ENCODE measurements at regions not wholly inside any gene's neighbourhood (a gene's known extent, or its start where the extent isn't known, plus 50 kb on each side); places are given as distances from the start of the nearest gene placed in this dataset.

DNA sequence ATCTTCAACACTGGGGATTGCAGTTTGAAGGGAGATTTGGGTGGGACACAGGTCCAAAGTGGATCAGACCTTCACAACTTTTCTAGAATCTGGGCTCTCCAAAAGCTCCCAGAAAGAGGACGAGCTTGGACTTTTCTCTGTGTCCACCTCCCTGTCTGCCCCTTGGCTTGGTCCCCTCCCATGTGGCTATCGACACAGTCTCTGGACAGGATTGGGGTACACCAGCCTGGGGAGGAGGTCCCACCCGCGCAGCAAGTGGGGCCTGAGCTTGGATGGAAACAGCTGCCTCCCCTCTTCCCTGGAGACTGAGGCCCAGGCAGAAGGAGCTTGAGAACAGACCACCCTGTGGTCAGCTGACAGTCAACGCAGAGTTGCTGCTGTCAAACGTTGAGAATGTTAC, 84.6 kb upstream of the FCN1 start:
- H3K9me3 ChIP-seq (ENCODE audit: insufficient read depth, low read length), result peaks cover 52% of the 10 kb centered on the region
- no peak for TF ChIP-seq ZNF274 (IDR thresholded peaks at IDR 0.05; ENCODE audit: low read depth, low read length)
- no peak for TF ChIP-seq YY1 (IDR thresholded peaks at IDR 0.05; ENCODE audit: insufficient read depth, insufficient read length)
- TF ChIP-seq SUZ12 (IDR thresholded peaks at IDR 0.05; ENCODE audit: extremely low read depth, insufficient read depth, insufficient read length), result no peak

DNA sequence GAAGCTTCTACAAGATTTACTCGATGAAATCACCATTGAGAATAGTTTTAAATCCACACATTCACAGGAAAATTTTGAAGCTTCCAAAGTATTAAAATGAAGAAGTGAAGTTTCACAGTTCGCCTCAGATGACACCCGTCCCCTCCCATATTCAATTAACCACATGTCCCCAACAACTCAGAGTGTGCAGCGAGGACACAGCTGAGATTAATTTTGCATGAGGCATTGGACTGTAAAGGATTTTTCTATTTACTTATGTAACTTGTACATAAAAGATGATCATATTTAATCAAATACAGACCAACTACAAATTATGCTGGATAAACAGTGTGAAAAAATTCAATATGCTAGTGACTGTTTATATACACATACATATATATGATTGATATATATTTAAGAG, 84.7 kb upstream of the OLFM1 start:
- H3K27me3 ChIP-seq (ENCODE audit: insufficient read depth, insufficient read length), result no peaks in the 10 kb centered on the region
- H3K36me3 ChIP-seq (ENCODE audit: insufficient read depth, insufficient read length, low read length), result no peaks in the 10 kb centered on the region
- H3K9me3 ChIP-seq (ENCODE audit: insufficient read depth, low read length), result peaks cover 52% of the 10 kb centered on the region

More for the DNA sequence above, 84.6 kb upstream of the FCN1 start:
- Histone ChIP-seq H3K36me3 (ENCODE audit: insufficient read depth, insufficient read length, low read length) (no peaks in the 10 kb centered on the region), H3K4me1 (ENCODE audit: insufficient read depth, insufficient read length) (no peaks in the 10 kb centered on the region), H3K4me3 (ENCODE audit: insufficient read length, low read depth) (no peak overlapping the region), H3K27me3 (ENCODE audit: insufficient read depth, insufficient read length) (no peaks in the 10 kb centered on the region), H3K9ac (ENCODE audit: insufficient read length, low read depth) (no peak overlapping the region)
- DNase-seq (ENCODE audit: low read depth, low spot score), result no peak

DNA sequence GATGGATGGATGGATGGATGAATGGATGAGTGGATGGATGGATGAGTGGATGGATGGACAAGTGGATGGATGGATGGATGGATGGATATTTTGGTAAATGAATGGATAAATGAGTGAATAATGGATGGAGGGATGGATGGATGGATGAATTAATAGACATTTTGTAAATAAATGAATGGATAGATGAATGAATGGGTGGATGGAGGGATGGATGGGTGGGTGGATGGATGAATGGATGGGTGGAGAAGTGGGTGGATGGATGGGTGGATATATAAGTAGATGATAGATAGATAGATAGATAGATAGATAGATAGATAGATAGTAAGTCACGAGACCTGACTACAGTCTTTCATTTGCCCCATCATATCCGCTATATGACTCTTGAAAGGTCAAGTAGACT, 82.7 kb upstream of the OLFM1 start:
- TF ChIP-seq SUZ12 (IDR thresholded peaks at IDR 0.05; ENCODE audit: extremely low read depth, insufficient read depth, insufficient read length), result no peak
- Histone ChIP-seq H3K36me3 (ENCODE audit: insufficient read depth, insufficient read length, low read length) (no peaks in the 10 kb centered on the region), H3K27me3 (ENCODE audit: insufficient read depth, insufficient read length) (no peaks in the 10 kb centered on the region), H3K9ac (ENCODE audit: insufficient read length, low read depth) (no peak overlapping the region), H3K4me3 (ENCODE audit: insufficient read length, low read depth) (no peak overlapping the region), H3K4me1 (ENCODE audit: insufficient read depth, insufficient read length) (peaks cover 13% of the 10 kb centered on the region), H3K9me3 (ENCODE audit: insufficient read depth, low read length) (peaks cover 35% of the 10 kb centered on the region)
- no peak for DNase-seq (ENCODE audit: low read depth, low spot score)

More for the DNA sequence above, 84.7 kb upstream of the OLFM1 start:
- no peak for DNase-seq (ENCODE audit: low read depth, low spot score)
- H3K4me3 ChIP-seq (ENCODE audit: insufficient read length, low read depth), result no peak overlapping the region
- TF ChIP-seq SUZ12 (IDR thresholded peaks at IDR 0.05; ENCODE audit: extremely low read depth, insufficient read depth, insufficient read length) (no peak), ZNF274 (IDR thresholded peaks at IDR 0.05; ENCODE audit: low read depth, low read length) (no peak), YY1 (IDR thresholded peaks at IDR 0.05; ENCODE audit: insufficient read depth, insufficient read length) (no peak)
- H3K9ac ChIP-seq (ENCODE audit: insufficient read length, low read depth), result no peak overlapping the region
- H3K4me1 ChIP-seq (ENCODE audit: insufficient read depth, insufficient read length), result no peaks in the 10 kb centered on the region

- no peak for DNase-seq (ENCODE audit: low read depth, low spot score)
- Histone ChIP-seq H3K9me3 (ENCODE audit: insufficient read depth, low read length) (peaks cover 12% of the 10 kb centered on the region; the same call in 1 of the 2 replicates), H3K36me3 (ENCODE audit: insufficient read depth, insufficient read length, low read length) (no peaks in the 10 kb centered on the region), H3K9ac (ENCODE audit: insufficient read length, low read depth) (peak overlapping the region; percentile 39), H3K27me3 (ENCODE audit: insufficient read depth, insufficient read length) (no peaks in the 10 kb centered on the region), H3K4me1 (ENCODE audit: insufficient read depth, insufficient read length) (peaks cover 13% of the 10 kb centered on the region), H3K4me3 (ENCODE audit: insufficient read length, low read depth) (no peak overlapping the region)
- TF ChIP-seq ZNF274 (IDR thresholded peaks at IDR 0.05; ENCODE audit: low read depth, low read length) (no peak), SUZ12 (IDR thresholded peaks at IDR 0.05; ENCODE audit: extremely low read depth, insufficient read depth, insufficient read length) (no peak), YY1 (IDR thresholded peaks at IDR 0.05; ENCODE audit: insufficient read depth, insufficient read length) (no peak)
These were observed 80.4 kb upstream of the OLFM1 start for GRCh38 chr9:135006911-135007570.

GRCh38 chr9:135007601-135008000, 79.9 kb upstream of the OLFM1 start:
- Histone ChIP-seq H3K4me1 (ENCODE audit: insufficient read depth, insufficient read length) (peaks cover 13% of the 10 kb centered on the region), H3K27me3 (ENCODE audit: insufficient read depth, insufficient read length) (no peaks in the 10 kb centered on the region), H3K9me3 (ENCODE audit: insufficient read depth, low read length) (peaks cover 7% of the 10 kb centered on the region; the same call in 1 of the 2 replicates), H3K36me3 (ENCODE audit: insufficient read depth, insufficient read length, low read length) (no peaks in the 10 kb centered on the region), H3K9ac (ENCODE audit: insufficient read length, low read depth) (no peak overlapping the region), H3K4me3 (ENCODE audit: insufficient read length, low read depth) (no peak overlapping the region)
- TF ChIP-seq YY1 (IDR thresholded peaks at IDR 0.05; ENCODE audit: insufficient read depth, insufficient read length) (no peak), SUZ12 (IDR thresholded peaks at IDR 0.05; ENCODE audit: extremely low read depth, insufficient read depth, insufficient read length) (no peak), ZNF274 (IDR thresholded peaks at IDR 0.05; ENCODE audit: low read depth, low read length) (no peak)
- DNase-seq (ENCODE audit: low read depth, low spot score), result no peak

DNA sequence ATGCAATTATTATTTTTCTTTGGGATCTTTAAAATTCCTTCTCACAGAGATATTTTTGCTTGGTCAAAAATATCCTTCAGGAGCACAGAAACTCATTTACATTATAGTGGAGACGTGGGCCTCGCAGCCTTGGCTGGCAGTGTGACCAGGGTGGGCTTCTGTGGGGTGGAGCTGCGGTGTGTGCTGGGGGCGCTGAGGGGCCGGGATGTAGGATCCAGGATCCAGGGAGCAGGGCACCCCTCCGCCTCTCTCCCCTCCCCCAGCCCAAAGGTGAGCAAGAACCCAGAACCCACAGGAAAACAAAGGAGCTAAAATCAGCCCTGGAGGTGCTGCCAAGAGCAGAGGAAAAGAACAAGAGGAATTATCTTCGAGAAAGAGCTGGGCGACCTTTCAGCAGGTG, 79.1 kb upstream of the OLFM1 start:
- Histone ChIP-seq H3K27me3 (ENCODE audit: insufficient read depth, insufficient read length) (no peaks in the 10 kb centered on the region), H3K9ac (ENCODE audit: insufficient read length, low read depth) (no peak overlapping the region), H3K36me3 (ENCODE audit: insufficient read depth, insufficient read length, low read length) (no peaks in the 10 kb centered on the region), H3K4me1 (ENCODE audit: insufficient read depth, insufficient read length) (peaks cover 18% of the 10 kb centered on the region), H3K9me3 (ENCODE audit: insufficient read depth, low read length) (no peaks in the 10 kb centered on the region; the same call in 1 of the 2 replicates), H3K4me3 (ENCODE audit: insufficient read length, low read depth) (no peak overlapping the region)
- TF ChIP-seq SUZ12 (IDR thresholded peaks at IDR 0.05; ENCODE audit: extremely low read depth, insufficient read depth, insufficient read length), result no peak
- no peak for TF ChIP-seq YY1 (IDR thresholded peaks at IDR 0.05; ENCODE audit: insufficient read depth, insufficient read length)
- TF ChIP-seq ZNF274 (IDR thresholded peaks at IDR 0.05; ENCODE audit: low read depth, low read length), result no peak
- no peak for DNase-seq (ENCODE audit: low read depth, low spot score)

DNA sequence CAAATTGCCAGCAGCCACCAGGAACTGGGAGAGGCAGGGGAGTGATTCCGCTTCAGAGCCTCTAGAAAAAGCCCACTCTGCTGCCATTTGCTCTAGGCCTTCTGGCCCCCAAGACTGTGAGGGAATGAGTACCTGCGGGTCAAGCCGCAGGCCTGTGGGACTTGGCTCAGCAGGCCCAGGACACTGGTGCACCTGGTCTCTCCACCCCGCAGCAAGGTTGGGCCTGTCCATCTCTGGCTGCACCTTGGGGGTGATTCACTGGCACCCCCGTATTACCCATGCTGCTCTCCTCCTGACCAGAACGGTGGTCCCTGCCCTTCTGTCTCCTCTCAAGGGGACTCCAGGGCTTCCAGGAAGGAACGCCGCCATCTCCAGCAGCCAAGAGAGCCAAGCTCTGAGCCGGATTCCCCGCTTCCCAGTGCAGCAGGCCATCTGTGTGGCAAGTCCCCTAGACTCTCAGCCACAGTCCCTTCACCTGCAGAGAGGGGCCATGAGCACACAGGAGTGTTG, 78.4 kb upstream of the OLFM1 start:
- Histone ChIP-seq H3K36me3 (ENCODE audit: insufficient read depth, insufficient read length, low read length) (no peaks in the 10 kb centered on the region), H3K27me3 (ENCODE audit: insufficient read depth, insufficient read length) (no peaks in the 10 kb centered on the region), H3K4me1 (ENCODE audit: insufficient read depth, insufficient read length) (peaks cover 19% of the 10 kb centered on the region)

More for the DNA sequence above, 78.4 kb upstream of the OLFM1 start:
- H3K9ac ChIP-seq (ENCODE audit: insufficient read length, low read depth), result no peak overlapping the region
- H3K9me3 ChIP-seq (ENCODE audit: insufficient read depth, low read length), result no peaks in the 10 kb centered on the region; the same call in 1 of the 2 replicates
- TF ChIP-seq YY1 (IDR thresholded peaks at IDR 0.05; ENCODE audit: insufficient read depth, insufficient read length) (no peak), SUZ12 (IDR thresholded peaks at IDR 0.05; ENCODE audit: extremely low read depth, insufficient read depth, insufficient read length) (no peak), ZNF274 (IDR thresholded peaks at IDR 0.05; ENCODE audit: low read depth, low read length) (no peak)
- DNase-seq (ENCODE audit: low read depth, low spot score), result no peak
- no peak overlapping the region for H3K4me3 ChIP-seq (ENCODE audit: insufficient read length, low read depth)

Data from NT2/D1 (cell line).